Activated T-cell treated with anti-CD3 and anti-CD28 coated beads, Interleukin-2, amount 50 U/mL, for 1 hour (primary cell): ENCODE measurements at regions not wholly inside any gene's neighbourhood (a gene's known extent, or its start where the extent isn't known, plus 50 kb on each side); places are given as distances from the start of the nearest gene placed in this dataset.
"Not testable (repeated sequence)": the region's sequence is repeated elsewhere in the genome, so short reads cannot be mapped to it uniquely, and the experiment has no call there.

Experiments used
- DNase-seq: peaks from one replicate; pipeline ENCODE4 v3.0.0-alpha.2; 2020

DNA sequence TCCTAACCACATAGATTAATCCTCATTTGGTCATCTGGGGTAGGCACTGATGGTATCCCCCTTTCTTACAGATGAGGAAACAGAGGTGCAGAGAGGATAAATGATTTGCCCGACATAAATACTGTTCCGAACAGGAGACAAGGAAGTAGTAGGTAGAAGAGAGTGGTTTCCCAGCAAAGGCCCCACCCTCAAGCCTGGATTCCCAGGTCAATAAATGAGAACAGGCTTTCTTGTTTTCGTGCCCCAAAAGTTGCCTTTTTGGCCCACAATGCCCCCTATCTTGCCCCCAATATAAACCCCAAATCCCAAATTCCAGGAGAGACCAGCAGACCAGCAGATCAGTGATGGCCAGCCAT lies 125.5 kb upstream of the PRR20G start:
- DNase-seq, result no peak

GRCh38 chr3:127412578-127413317 lies 124.9 kb upstream of the PRR20G start:
- no peak for DNase-seq

DNA sequence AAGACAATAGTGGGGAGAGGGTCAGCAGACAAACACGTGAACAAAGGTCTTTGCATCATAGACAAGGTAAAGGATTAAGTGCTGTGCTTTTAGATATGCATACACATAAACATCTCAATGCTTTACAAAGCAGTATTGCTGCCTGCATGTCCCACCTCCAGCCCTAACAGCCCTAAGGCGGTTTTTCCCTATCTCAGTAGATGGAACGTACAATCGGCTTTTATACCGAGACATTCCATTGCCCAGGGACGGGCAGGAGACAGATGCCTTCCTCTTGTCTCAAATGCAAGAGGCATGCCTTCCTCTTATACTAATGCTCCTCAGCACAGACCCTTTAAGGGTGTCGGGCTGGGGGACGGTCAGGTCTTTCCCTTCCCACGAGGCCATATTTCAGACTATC lies 124.0 kb upstream of the PRR20G start:
- DNase-seq, result not testable (repeated sequence)

GRCh38 chr3:127411083-127411727 lies 123.4 kb upstream of the PRR20G start:
- no peak for DNase-seq

DNA sequence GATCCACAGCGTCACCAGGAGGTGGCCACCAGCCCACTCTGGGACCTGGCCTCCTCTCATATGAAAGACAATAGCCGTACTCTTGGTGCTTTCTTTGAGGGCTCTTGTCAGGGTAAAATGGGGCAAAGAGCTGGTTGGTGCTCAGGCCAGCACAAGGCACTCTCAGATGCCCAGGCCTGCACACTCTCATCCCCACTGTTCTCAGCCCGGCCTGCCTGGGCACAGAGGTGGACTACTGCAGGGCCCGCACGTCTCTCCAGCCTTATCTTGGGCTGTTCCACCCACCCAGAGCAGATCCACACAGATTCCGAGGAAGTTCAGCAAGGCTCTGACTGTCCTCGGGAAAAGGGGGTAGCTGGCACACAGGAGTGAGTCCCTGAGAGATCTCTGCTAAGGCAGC lies 122.8 kb upstream of the PRR20G start:
- DNase-seq, result no peak

GRCh38 chr3:127410137-127410488 lies 122.3 kb upstream of the PRR20G start:
- DNase-seq, result no peak

GRCh38 chr3:127409421-127410136 lies 121.7 kb upstream of the PRR20G start:
- DNase-seq, result no peak

DNA sequence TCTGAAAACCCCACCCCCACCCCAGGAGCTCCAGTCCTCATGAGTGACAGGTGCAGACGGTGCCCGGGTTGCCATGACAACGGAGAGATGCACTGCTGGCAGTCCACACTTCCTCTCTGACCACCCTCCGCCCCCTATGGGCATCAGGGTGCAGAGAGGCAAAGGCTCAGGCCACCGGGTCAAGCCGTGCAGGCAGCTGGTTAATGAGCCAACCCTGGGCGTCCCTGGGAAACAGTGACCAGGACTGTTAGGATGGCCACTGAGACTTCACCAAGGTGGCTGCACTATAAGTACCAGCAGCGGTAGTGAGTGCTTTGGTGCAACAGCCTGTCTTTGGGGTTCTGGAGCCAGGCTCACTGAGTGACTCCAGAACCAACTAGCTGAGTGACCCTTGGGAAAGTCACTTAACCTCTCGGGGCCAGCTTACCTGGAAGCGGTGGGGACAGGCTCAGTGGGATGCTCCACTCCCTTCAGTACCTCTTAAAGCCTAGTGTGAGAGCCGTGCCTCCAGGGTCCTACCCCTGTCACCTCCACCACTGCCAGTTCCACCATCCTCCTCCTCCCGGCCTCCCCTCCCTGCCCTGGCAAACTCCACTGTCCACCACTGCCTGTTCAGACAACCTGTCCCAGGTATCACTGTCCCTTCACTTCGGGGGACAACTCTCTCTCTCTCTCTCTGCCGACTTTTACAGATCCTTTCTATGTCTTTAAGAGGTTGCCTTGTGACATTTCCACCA lies 121.0 kb upstream of the PRR20G start:
- DNase-seq, result no peak

DNA sequence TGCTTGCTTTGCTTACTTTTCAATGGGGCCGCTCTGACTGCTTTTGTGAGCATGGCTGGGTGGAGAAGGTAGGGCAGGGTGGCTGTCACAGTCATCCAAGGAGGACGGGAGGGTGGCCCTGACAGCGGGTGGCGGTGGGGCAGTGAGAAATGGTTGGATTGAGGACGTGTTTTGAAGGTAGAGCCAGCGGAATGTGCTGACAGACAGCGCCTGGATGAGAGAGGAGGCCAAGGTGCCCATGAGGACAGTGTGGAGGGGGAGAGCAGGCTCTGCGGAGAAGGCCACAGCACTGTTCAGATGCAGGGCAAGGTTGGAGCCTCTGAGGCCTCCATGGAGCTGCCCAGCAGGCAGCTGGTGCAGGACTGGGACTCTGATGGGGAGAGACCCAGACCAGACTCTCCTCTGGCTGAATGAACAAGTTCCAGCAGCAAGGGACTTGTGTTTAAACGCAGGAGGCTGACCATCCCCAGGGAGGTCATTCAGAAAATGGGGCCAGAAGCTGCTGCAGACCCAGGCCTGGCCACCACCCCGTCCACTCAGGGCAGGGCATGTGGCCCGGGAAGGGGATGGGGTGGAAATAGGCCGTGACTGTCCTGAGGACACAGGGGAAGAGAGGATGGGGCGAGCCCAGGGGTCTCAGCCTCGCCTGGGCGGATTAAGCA lies 120.3 kb upstream of the PRR20G start:
- DNase-seq, result no peak

- DNase-seq, result no peak
Measured at GRCh38 chr3:127407026-127407939, 119.4 kb upstream of the PRR20G start.

DNA sequence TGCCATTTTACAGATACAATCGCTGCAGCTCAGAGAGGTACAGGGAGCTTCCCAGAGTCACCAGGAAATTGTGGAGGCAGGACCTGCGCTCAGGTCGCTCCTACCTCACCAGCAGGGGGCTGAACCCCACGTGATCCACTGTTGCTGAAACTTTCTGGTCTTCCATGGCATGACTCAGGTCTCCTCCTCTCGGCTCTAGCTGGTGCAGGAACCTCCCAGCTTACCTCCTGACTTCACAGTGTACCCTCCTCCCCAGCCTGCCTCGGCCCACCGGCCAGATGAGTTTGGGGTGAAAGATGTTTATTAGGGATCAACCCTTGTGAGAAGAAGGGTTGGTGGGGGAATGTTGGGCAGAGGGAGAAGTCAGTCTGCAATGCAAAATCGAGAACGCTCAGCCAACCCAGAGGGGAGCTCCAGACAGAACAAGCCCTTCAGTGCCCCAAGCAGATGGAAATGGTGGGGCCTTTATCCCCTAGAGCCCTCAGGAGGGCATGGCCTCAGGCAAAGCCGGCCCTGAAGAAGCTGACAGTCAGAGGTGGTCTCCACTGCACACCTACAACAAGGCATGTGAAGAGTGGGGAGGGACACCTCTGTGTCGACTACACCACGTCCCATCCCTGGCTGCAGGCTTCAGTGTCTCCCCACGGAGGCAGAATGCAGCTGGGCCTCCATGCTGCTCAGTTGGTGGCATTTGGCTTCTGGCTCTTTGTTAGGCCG lies 118.6 kb upstream of the PRR20G start:
- no peak for DNase-seq

- no peak for DNase-seq
Measured at GRCh38 chr3:127405791-127406190, 117.9 kb upstream of the PRR20G start.

DNA sequence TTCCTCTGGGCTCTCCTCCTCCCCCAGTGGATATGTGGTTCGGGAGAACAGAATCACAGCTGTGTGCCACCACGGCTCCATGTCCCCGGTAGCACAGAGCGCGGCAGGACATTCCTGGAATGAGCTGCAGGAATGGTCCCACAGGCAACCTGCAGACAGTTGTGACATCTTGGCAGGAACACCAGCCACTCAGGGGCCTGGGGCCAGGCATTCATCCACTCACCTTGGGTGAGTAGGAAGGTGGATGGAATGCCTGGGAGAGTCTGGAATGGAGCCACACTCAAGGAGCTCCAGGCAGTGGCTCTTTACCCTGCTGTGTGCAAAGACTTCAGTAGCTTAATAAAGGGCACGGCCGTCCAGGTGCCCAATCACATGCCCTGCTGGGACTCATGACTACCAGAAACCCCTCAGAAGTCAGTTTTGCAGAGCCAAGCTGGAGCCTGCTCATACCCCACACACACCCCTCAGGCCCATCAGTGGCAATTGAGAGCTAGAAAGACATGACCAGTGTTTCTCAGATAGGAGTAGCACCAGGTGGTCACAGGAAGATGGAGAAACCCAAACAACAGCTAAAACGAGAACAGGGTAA lies 117.3 kb upstream of the PRR20G start:
- no peak for DNase-seq

DNA sequence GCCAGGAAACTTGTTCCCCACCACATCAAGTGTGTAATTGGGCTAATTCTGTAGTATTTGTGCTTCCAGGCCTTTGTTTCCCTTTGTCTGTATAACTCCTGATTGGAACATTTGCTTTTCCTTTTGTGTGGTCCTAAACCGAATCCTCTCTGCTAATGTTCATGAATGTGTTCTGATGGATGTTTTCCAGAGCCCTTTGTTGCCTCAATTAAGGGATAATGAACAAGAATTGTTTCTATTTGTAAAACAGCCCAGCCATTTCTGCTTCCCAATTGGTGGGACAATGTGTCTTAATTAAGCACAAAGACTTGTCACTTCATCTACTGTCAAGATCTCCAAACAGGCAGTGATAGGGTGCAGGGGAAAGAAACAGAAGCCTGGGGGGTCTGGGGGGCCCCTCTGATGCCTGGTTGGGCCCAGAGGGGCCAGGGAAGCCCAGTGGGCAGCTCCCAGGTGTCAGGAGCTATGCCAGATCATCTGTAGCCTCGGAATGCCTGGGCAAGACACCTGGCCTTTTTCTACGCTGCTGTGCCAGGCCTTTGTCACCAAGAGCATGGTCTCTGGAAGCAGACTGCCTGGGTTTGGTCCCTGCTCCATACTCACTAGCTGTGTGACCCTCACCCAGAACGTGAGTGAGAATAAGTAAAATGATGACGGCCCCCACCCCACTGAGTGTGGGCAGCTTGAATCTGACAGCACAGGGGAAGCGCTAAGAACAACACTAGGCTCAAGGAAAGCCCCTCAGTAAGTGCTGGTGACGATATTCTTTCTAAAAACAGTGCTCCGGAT lies 116.6 kb upstream of the PRR20G start:
- DNase-seq, result no peak

DNA sequence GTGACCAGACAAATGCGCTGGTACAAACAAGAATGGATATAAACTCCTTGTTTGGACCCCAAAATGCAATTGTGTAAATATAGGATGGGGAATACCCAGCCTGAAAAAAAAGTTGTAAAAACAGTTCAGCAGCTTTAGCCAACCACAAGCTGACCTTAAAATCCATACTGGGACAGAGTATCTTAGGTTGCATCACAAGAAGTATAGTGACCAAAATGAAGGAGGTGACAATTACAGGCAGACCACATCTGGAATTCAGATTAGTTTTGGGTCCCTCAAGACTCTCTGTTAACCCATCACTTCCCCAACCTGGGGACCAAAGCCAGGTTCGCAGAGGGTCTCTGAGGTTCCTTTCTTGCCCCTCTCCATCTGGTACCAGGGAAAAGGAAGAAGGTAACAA lies 115.9 kb upstream of the PRR20G start:
- no peak for DNase-seq

- DNase-seq, result no peak
Measured at GRCh38 chr3:127399154-127399553, 111.3 kb upstream of the PRR20G start.

- no peak for DNase-seq
Measured at GRCh38 chr3:127396473-127396872, 108.6 kb upstream of the PRR20G start.

DNA sequence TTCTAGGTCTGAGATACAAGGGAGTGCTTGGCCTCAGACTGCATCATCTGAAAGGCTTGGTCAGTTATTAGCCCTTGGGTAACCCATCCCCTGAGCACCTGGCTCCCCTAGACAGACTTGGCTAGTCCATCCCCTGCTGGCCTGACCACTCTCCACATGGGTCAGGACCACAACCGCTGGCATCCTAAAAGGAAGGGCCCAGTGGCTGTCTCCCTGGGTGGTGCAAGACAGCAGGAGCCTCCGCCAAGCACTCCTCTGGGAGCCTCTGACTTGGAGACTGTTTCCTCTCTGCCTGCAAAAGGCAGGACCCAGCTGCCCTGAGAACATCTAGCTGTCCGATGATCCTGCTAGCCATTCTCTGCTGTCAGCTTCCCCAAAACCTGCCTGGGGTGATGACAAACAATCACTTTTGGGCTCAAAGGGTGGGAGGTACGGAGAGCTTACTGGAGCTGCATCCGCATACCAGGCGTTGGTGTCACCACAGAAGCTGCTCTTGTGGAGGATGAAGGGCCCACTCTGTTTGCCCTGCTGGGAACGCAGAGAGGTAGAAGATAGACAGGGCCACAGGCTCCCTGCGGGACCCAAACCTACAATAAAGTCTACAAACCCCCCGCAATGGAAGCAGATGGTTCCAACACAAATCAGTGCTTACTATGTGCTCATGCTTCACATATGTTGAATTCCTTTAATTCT lies 108.0 kb upstream of the PRR20G start:
- DNase-seq, result no peak

GRCh38 chr3:127394984-127395662 lies 107.3 kb upstream of the PRR20G start:
- no peak for DNase-seq
